ENCODE measurements at regions not wholly inside any gene's neighbourhood (a gene's known extent, or its start where the extent isn't known, plus 50 kb on each side); places are given as distances from the start of the nearest gene placed in this dataset.

DNA sequence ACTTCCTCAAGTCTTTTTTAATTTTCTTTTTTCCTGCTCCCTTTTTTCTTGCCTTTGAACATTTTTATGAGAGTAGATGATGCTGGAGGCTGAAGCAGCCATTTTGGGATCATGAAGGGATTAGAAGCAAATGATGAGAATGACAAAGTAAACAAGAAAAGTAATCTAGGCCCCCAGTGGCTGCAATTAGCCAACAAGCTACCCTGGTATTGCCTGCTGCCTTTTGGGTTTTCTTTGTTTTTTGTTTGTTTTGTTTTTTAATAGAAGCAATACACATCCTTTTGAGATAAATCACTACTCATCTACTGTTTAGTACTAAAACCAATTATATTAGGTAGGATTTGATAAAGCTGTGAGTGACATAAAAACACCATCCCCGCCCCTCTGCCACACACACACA lies 280.7 kb upstream of the ADGRL2 start:
- TF ChIP-seq POLR2A (IDR thresholded peaks at IDR 0.05), result no peak
- no peak for TF ChIP-seq EP300 (IDR thresholded peaks at IDR 0.05)
- TF ChIP-seq, protein P1, sequence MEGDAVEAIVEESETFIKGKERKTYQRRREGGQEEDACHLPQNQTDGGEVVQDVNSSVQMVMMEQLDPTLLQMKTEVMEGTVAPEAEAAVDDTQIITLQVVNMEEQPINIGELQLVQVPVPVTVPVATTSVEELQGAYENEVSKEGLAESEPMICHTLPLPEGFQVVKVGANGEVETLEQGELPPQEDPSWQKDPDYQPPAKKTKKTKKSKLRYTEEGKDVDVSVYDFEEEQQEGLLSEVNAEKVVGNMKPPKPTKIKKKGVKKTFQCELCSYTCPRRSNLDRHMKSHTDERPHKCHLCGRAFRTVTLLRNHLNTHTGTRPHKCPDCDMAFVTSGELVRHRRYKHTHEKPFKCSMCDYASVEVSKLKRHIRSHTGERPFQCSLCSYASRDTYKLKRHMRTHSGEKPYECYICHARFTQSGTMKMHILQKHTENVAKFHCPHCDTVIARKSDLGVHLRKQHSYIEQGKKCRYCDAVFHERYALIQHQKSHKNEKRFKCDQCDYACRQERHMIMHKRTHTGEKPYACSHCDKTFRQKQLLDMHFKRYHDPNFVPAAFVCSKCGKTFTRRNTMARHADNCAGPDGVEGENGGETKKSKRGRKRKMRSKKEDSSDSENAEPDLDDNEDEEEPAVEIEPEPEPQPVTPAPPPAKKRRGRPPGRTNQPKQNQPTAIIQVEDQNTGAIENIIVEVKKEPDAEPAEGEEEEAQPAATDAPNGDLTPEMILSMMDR (IDR thresholded peaks at IDR 0.05), result no peak
- TF ChIP-seq POLR2AphosphoS5 (IDR thresholded peaks at IDR 0.05), result no peak

All from sigmoid colon (tissue), 4 donors.